Endothelial cell of umbilical vein (primary cell): ENCODE measurements at regions not wholly inside any gene's neighbourhood (a gene's known extent, or its start where the extent isn't known, plus 50 kb on each side); places are given as distances from the start of the nearest gene placed in this dataset.

Source experiments
- BruUV-seq: library from RNA; stranded (reverse); fragments of 400-500 nt; replicated peaks from 2 replicates; lab custom pipeline; 2021; lab: Mats Ljungman, UMichigan
- CTCF ChIA-PET: fragments of 300-600, 350-600 bp; sonication (Branson Sonifier 250); formaldehyde crosslinking; loops from one replicate; lab custom pipeline; 2021; ENCODE audit warnings: antibody characterized with exemption, inconsistent platforms; lab: Charles Lee
- POLR2A ChIA-PET: fragments of 300-600, 350-600 bp; sonication (Branson Sonifier 250); formaldehyde crosslinking; loops from one replicate; lab custom pipeline; 2021; ENCODE audit warnings: antibody characterized with exemption, inconsistent platforms; lab: Charles Lee
- DNase-seq: peaks from one replicate; pipeline ENCODE4 v3.0.0-alpha.2; 2011; ENCODE audit warnings: low read depth, low spot score
- FAIRE-seq: peaks from 2 replicates; lab custom pipeline; 2011; peaks lifted over from hg19 to GRCh38; lab: Jason Lieb, UNC
- H2AFZ ChIP-seq: 2 replicates; pipeline ENCODE4 v1.6.0; 2012; ENCODE audit warnings: low read depth, low read length, control low read depth, inconsistent platforms
- H3K27ac ChIP-seq: 2 replicates; pipeline ENCODE4 v1.5.1; 2011; ENCODE audit warnings: low read depth, mild to moderate bottlenecking, control low read depth, low read length, moderate library complexity; ENCODE audit not compliant: insufficient read depth
- H3K27me3 ChIP-seq, 2 experiments: 2 replicates each; pipeline versions ENCODE4 v1.6.0 to v1.6.1; 2011; ENCODE audit warnings: low read length in 2 of 2, mixed read lengths in 1 of 2; ENCODE audit not compliant: control insufficient read depth in 2 of 2, insufficient read depth in 2 of 2
- H3K36me3 ChIP-seq, 2 experiments: 2 replicates in 1 of 2; 3 replicates in 1 of 2; pipeline ENCODE4 v1.5.1; 2011; ENCODE audit warnings: low read length in 2 of 2, mild to moderate bottlenecking in 1 of 2, moderate library complexity in 1 of 2; ENCODE audit not compliant: control insufficient read depth in 2 of 2, insufficient read depth in 2 of 2; ENCODE audit errors: extremely low read depth in 1 of 2
- H3K4me1 ChIP-seq: 3 replicates; pipeline ENCODE4 v1.5.1; 2011; ENCODE audit warnings: mild to moderate bottlenecking, low read length; ENCODE audit not compliant: control insufficient read depth, insufficient read depth; ENCODE audit errors: extremely low read depth
- H3K4me2 ChIP-seq: 2 replicates; pipeline ENCODE4 v1.6.1; 2011; ENCODE audit warnings: low read length, control low read depth, mixed read lengths; ENCODE audit not compliant: insufficient read depth
- H3K4me3 ChIP-seq, 3 experiments: fragments of 200-600 bp in 1 of 3; sonication (generic), shearing (Covaris generic) in 1 of 3; replicated peaks in 1 of 3; 2 replicates each; pipeline ENCODE4 v1.5.1; 2011 to 2016; ENCODE audit warnings: control low read depth in 3 of 3, low read length in 3 of 3, mild to moderate bottlenecking in 2 of 3, inconsistent platforms in 1 of 3, low read depth in 1 of 3, moderate library complexity in 1 of 3; ENCODE audit not compliant: insufficient read depth in 1 of 3
- H3K79me2 ChIP-seq: 2 replicates; pipeline ENCODE4 v1.6.0; 2012; ENCODE audit warnings: low read length, inconsistent platforms; ENCODE audit not compliant: control insufficient read depth, insufficient read depth
- H3K9ac ChIP-seq: replicated peaks from 2 replicates; pipeline ENCODE3; 2011; ENCODE audit warnings: low read length, control low read depth; ENCODE audit not compliant: insufficient read depth; ENCODE audit errors: extremely low read depth
- H3K9me1 ChIP-seq: replicated peaks from 3 replicates; pipeline ENCODE4 v1.6.0; 2011; ENCODE audit warnings: mild to moderate bottlenecking, low read length; ENCODE audit not compliant: control insufficient read depth, insufficient read depth; ENCODE audit errors: extremely low read depth
- H3K9me3 ChIP-seq: replicated peaks from 2 replicates; pipeline ENCODE4 v1.5.1; 2012; ENCODE audit warnings: low read length, inconsistent platforms; ENCODE audit not compliant: control insufficient read depth, insufficient read depth
- H4K20me1 ChIP-seq: replicated peaks from 2 replicates; pipeline ENCODE3; 2011; ENCODE audit warnings: mild to moderate bottlenecking, low read length; ENCODE audit not compliant: control insufficient read depth, insufficient read depth; ENCODE audit errors: extremely low read depth
- EZH2 ChIP-seq: IDR thresholded peaks from 2 replicates; pipeline ENCODE4 v1.6.1; 2012; ENCODE audit warnings: borderline replicate concordance, low read depth, mild to moderate bottlenecking, moderate library complexity, low read length, inconsistent platforms; ENCODE audit not compliant: severe bottlenecking
- FOS ChIP-seq: IDR thresholded peaks from 2 replicates; pipeline ENCODE4 v1.6.1; 2011; ENCODE audit warnings: mild to moderate bottlenecking, low read length, moderate library complexity, borderline replicate concordance; ENCODE audit not compliant: insufficient read depth
- GATA2 ChIP-seq: IDR thresholded peaks from 2 replicates; pipeline ENCODE4 v1.7.0; 2011; ENCODE audit warnings: low read depth, mild to moderate bottlenecking, moderate library complexity, mixed read lengths, low read length; ENCODE audit not compliant: insufficient read length, insufficient read depth
- JUN ChIP-seq: IDR thresholded peaks from 2 replicates; pipeline ENCODE4 v1.6.1; 2011; ENCODE audit warnings: borderline replicate concordance, low read depth; ENCODE audit not compliant: insufficient read length, insufficient read depth
- MYC ChIP-seq: IDR thresholded peaks from one replicate; pipeline ENCODE4 v1.6.1; 2011; ENCODE audit warnings: mild to moderate bottlenecking, low read depth, low read length
- POLR2A ChIP-seq: IDR thresholded peaks from 2 replicates; pipeline ENCODE4 v1.6.1; 2012; ENCODE audit warnings: low read depth, mild to moderate bottlenecking, control low read depth, low read length
- POLR2AphosphoS5 ChIP-seq: IDR thresholded peaks from 2 replicates; pipeline ENCODE4 v1.6.1; 2012; ENCODE audit warnings: low read depth, mild to moderate bottlenecking, control low read depth, low read length, moderate library complexity; ENCODE audit not compliant: insufficient read depth
- dilution Hi-C: fragments of 300-500 bp; cut with MboI; formaldehyde crosslinking; loops from one replicate; pipeline ENCODE4 v1.15.0; 2019; ENCODE audit warnings: low sequenced_read_pairs; ENCODE audit not compliant: extremely low pct_ligation_motif_present
- intact Hi-C: fragments of 100-400 bp; cut with micrococcal nuclease; formaldehyde crosslinking; loops from one replicate; pipeline ENCODE4 v1.10.0; 2022
- TF ChIP-seq, protein P1 (sequence below), 2 donors: IDR thresholded peaks; 1 replicate in 1 of 2; 2 replicates in 1 of 2; pipeline ENCODE4 v1.5.1; 2011; ENCODE audit warnings: low read length in 2 of 2, mild to moderate bottlenecking in 2 of 2, moderate library complexity in 2 of 2, control low read depth in 1 of 2, inconsistent platforms in 1 of 2, low read depth in 1 of 2; ENCODE audit not compliant: insufficient read depth in 1 of 2; ENCODE audit errors: extremely low read depth in 1 of 2
- TF ChIP-seq, protein P2 (sequence below): IDR thresholded peaks from 2 replicates; pipeline ENCODE4 v1.6.1; 2011; ENCODE audit not compliant: insufficient read depth, insufficient read length

DNA sequence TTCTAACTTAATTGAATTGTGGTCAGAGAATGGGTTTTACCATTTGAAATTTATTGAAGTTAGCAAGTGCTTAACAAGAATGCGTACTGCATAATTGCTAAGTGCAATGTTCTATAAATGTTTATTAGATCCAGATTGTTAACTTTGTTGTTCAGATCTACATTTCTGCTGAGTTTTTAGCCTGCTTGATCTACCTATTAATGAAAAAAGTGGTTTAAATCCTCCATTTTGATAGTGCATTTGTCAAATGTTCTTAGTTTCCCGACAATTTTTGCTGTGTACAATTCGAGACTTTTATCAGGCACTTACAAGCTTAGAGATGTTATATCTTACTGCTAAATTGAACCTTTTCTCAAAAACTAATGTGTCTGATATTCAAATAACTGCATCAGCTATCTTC lies 156.4 kb upstream of the ADCY1 start:
- Histone ChIP-seq H4K20me1 (no peaks in the 10 kb centered on the region), H3K4me1 (no peaks in the 10 kb centered on the region), H3K79me2 (no peaks in the 10 kb centered on the region), H3K27ac (no peak overlapping the region), H3K9me1 (no peaks in the 10 kb centered on the region), H3K9ac (no peak overlapping the region), H3K4me2 (no peak overlapping the region), H3K9me3 (no peaks in the 10 kb centered on the region), H3K36me3 (no peaks in the 10 kb centered on the region), H2AFZ (no peak overlapping the region), H3K4me3 (no peak overlapping the region), H3K27me3 (no peaks in the 10 kb centered on the region)
- no peak for FAIRE-seq
- no peak for TF ChIP-seq EZH2
- no peak for TF ChIP-seq GATA2
- no peak for TF ChIP-seq JUN
- no peak for TF ChIP-seq POLR2AphosphoS5
- TF ChIP-seq, protein P1, sequence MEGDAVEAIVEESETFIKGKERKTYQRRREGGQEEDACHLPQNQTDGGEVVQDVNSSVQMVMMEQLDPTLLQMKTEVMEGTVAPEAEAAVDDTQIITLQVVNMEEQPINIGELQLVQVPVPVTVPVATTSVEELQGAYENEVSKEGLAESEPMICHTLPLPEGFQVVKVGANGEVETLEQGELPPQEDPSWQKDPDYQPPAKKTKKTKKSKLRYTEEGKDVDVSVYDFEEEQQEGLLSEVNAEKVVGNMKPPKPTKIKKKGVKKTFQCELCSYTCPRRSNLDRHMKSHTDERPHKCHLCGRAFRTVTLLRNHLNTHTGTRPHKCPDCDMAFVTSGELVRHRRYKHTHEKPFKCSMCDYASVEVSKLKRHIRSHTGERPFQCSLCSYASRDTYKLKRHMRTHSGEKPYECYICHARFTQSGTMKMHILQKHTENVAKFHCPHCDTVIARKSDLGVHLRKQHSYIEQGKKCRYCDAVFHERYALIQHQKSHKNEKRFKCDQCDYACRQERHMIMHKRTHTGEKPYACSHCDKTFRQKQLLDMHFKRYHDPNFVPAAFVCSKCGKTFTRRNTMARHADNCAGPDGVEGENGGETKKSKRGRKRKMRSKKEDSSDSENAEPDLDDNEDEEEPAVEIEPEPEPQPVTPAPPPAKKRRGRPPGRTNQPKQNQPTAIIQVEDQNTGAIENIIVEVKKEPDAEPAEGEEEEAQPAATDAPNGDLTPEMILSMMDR (IDR thresholded peaks at IDR 0.05; ENCODE audit: extremely low read depth in 1 of 2, insufficient read depth in 1 of 2, low read depth in 1 of 2, low read length in 2 of 2): no peak
- TF ChIP-seq, protein P2, sequence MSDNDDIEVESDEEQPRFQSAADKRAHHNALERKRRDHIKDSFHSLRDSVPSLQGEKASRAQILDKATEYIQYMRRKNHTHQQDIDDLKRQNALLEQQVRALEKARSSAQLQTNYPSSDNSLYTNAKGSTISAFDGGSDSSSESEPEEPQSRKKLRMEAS: no peak
- no peak for TF ChIP-seq POLR2A
- no peak for TF ChIP-seq FOS
- TF ChIP-seq MYC: no peak
- ChIA-PET POLR2A (no interaction called here), CTCF (no interaction called here)
- intact Hi-C loops: no loop called here
- no peak for DNase-seq
- dilution Hi-C loops: no loop called here
- BruUV-seq: no TSS peak
